Lung (tissue), 11 donors: ENCODE measurements at regions not wholly inside any gene's neighbourhood (a gene's known extent, or its start where the extent isn't known, plus 50 kb on each side); places are given as distances from the start of the nearest gene placed in this dataset.

Experiments
- ATAC-seq: fragments of 200-7000 bp; cut with Tn5 transposase; one replicate; pipeline ENCODE4 v1.9.1; 2020; ENCODE audit warnings: moderate number of reproducible peaks; ENCODE audit not compliant: insufficient read depth, low FRiP score
- DNase-seq, 3 donors: peaks; one replicate each; pipeline ENCODE4 v3.0.0-alpha.2; 2013 to 2017
- H3K27ac ChIP-seq, 2 donors: one replicate each; pipeline ENCODE4 v1.5.1; 2013; ENCODE audit warnings: mild to moderate bottlenecking in 2 of 2, moderate library complexity in 2 of 2, control low read depth in 1 of 2, inconsistent platforms in 1 of 2, low read depth in 1 of 2, low read length in 1 of 2
- H3K27me3 ChIP-seq, 3 donors: one replicate each; pipeline ENCODE4 v1.5.1; 2013; ENCODE audit warnings: low read length in 2 of 3; ENCODE audit not compliant: control insufficient read depth in 3 of 3, insufficient read depth in 3 of 3
- H3K36me3 ChIP-seq, 4 donors: one replicate each; pipeline ENCODE4 v1.5.1; 2013; ENCODE audit warnings: low read length in 4 of 4, mild to moderate bottlenecking in 1 of 4, moderate library complexity in 1 of 4; ENCODE audit not compliant: control insufficient read depth in 4 of 4, insufficient read depth in 4 of 4
- H3K4me1 ChIP-seq, 5 donors: one replicate each; pipeline ENCODE4 v1.5.1; 2013; ENCODE audit warnings: low read length in 5 of 5, mild to moderate bottlenecking in 2 of 5, moderate library complexity in 1 of 5; ENCODE audit not compliant: control insufficient read depth in 5 of 5, insufficient read depth in 5 of 5
- H3K4me3 ChIP-seq: one replicate; pipeline ENCODE4 v1.5.1; 2013; ENCODE audit warnings: mild to moderate bottlenecking, control low read depth, moderate library complexity
- H3K9ac ChIP-seq, 2 donors: one replicate each; pipeline ENCODE4 v1.5.1; 2013; ENCODE audit warnings: low read length in 2 of 2, control low read depth in 1 of 2; ENCODE audit not compliant: insufficient read depth in 1 of 2
- H3K9me3 ChIP-seq, 4 donors: one replicate each; pipeline ENCODE4 v1.5.1; 2013; ENCODE audit warnings: low read length in 3 of 4, mild to moderate bottlenecking in 1 of 4, moderate library complexity in 1 of 4; ENCODE audit not compliant: control insufficient read depth in 4 of 4, insufficient read depth in 3 of 4
- CTCF ChIP-seq: IDR thresholded peaks from 2 replicates; pipeline ENCODE4 v1.5.1; 2012; ENCODE audit warnings: mild to moderate bottlenecking; ENCODE audit errors: control extremely low read depth, extremely low read depth
- WGBS, 2 donors: extraction: QIAGEN DNeasy Blood & Tissue Kit; methylation state at CpG; one replicate each; pipeline ENCODE4 v1.1.7; 2013; 5-methylcytosine and 5-hydroxymethylcytosine counted together
- donor health status: control.
- donor health status: control.
- donor health status: Bipolar disorder and iron deficiency.
- donor health status: healthy.
- donor health status: DM: yes; HTN: yes; CAD: no.

GRCh38 chr1:232252546-232253118, 377.3 kb downstream of the SIPA1L2 start:
- no peak for TF ChIP-seq CTCF
- H3K4me3 ChIP-seq, result no peak overlapping the region
- 51 to 57% methylated on average over 11 of the region's 11 CpGs for WGBS, 2 donors
- no peak overlapping the region for H3K27ac ChIP-seq
- no peak overlapping the region for H3K9ac ChIP-seq
- ATAC-seq, result no peak
- no peaks in the 10 kb centered on the region for H3K27me3 ChIP-seq
- DNase-seq, result no peak
- peaks cover 0 to 4% (median 0%) of the 10 kb centered on the region in 5 donors for H3K4me1 ChIP-seq
- no peaks in the 10 kb centered on the region for H3K9me3 ChIP-seq
- H3K36me3 ChIP-seq, result no peaks in the 10 kb centered on the region

- WGBS, 2 donors, result 79 to 91% methylated on average over 3 of the region's 3 CpGs
- no peak overlapping the region for H3K27ac ChIP-seq
- DNase-seq (no peak), ATAC-seq (no peak)
- no peak overlapping the region for H3K4me3 ChIP-seq
- H3K9me3 ChIP-seq, result no peaks in the 10 kb centered on the region
- H3K36me3 ChIP-seq, result no peaks in the 10 kb centered on the region
- no peak for TF ChIP-seq CTCF
- no peaks in the 10 kb centered on the region for H3K27me3 ChIP-seq
- no peak overlapping the region for H3K9ac ChIP-seq
- peaks cover 0 to 6% (median 0%) of the 10 kb centered on the region in 5 donors for H3K4me1 ChIP-seq
These were observed 379.1 kb downstream of the SIPA1L2 start for GRCh38 chr1:232250838-232251237.

- no peaks in the 10 kb centered on the region for H3K9me3 ChIP-seq
- 79 to 85% methylated on average over 13 of the region's 13 CpGs for WGBS, 2 donors
- H3K36me3 ChIP-seq, result no peaks in the 10 kb centered on the region
- H3K4me1 ChIP-seq, result peaks cover 0 to 6% (median 0%) of the 10 kb centered on the region in 5 donors
- H3K4me3 ChIP-seq, result no peak overlapping the region
- H3K27ac ChIP-seq, result no peak overlapping the region
- TF ChIP-seq CTCF, result no peak
- DNase-seq (no peak), ATAC-seq (no peak)
- no peak overlapping the region for H3K9ac ChIP-seq
- H3K27me3 ChIP-seq, result no peaks in the 10 kb centered on the region
These were observed 379.8 kb downstream of the SIPA1L2 start for GRCh38 chr1:232249861-232250777.
